Smooth muscle cell (in vitro differentiated cells): ENCODE measurements at regions not wholly inside any gene's neighbourhood (a gene's known extent, or its start where the extent isn't known, plus 50 kb on each side); places are given as distances from the start of the nearest gene placed in this dataset.

Experiments
- DNase-seq: peaks from one replicate; lab custom pipeline; 2025; ENCODE audit not compliant: unreplicated experiment; lab: John Stamatoyannopoulos, UW
- H2AFZ ChIP-seq: fragments of 200-600 bp; sonication (generic); 2 replicates; pipeline ENCODE4 v1.6.0; 2016; ENCODE audit warnings: antibody characterized with exemption, low read depth, mild to moderate bottlenecking
- H3F3A ChIP-seq: fragments of 200-600 bp; sonication (generic); 2 replicates; pipeline ENCODE4 v1.6.0; 2017; ENCODE audit warnings: antibody characterized with exemption, low read depth
- H3K27ac ChIP-seq: fragments of 200-600 bp; sonication (generic); 2 replicates; pipeline ENCODE4 v1.5.1; 2016; ENCODE audit warnings: low read depth, mild to moderate bottlenecking
- H3K27me3 ChIP-seq: fragments of 200-600 bp; sonication (generic); 2 replicates; pipeline ENCODE4 v1.6.1; 2016; ENCODE audit warnings: low read depth, mild to moderate bottlenecking
- H3K36me3 ChIP-seq: fragments of 200-600 bp; sonication (generic); 2 replicates; pipeline ENCODE4 v1.5.1; 2016; ENCODE audit warnings: low read depth
- H3K4me1 ChIP-seq: fragments of 200-600 bp; sonication (generic); 2 replicates; pipeline ENCODE4 v1.5.1; 2016; ENCODE audit warnings: low read depth
- H3K4me2 ChIP-seq: fragments of 200-600 bp; sonication (generic); 2 replicates; pipeline ENCODE4 v1.6.0; 2016; ENCODE audit warnings: mild to moderate bottlenecking
- H3K4me3 ChIP-seq: fragments of 200-600 bp; sonication (generic); 2 replicates; pipeline ENCODE4 v1.5.1; 2016; ENCODE audit warnings: mild to moderate bottlenecking
- H3K79me2 ChIP-seq: fragments of 200-600 bp; sonication (generic); 2 replicates; pipeline ENCODE4 v1.6.0; 2016; ENCODE audit warnings: low read depth, mild to moderate bottlenecking
- H3K9ac ChIP-seq: fragments of 200-600 bp; sonication (generic); 2 replicates; pipeline ENCODE4 v1.6.0; 2016; ENCODE audit warnings: low read depth
- H3K9me3 ChIP-seq: fragments of 200-600 bp; sonication (generic); replicated peaks from 2 replicates; pipeline ENCODE4 v1.5.1; 2016; ENCODE audit warnings: low read depth
- H4K20me1 ChIP-seq: fragments of 200-600 bp; sonication (generic); 2 replicates; pipeline ENCODE4 v1.6.0; 2016; ENCODE audit warnings: low read depth
- WGBS: methylation state at CpG from one replicate; pipeline ENCODE4 v1.1.7; 2016; ENCODE audit warnings: low lambda C conversion rate; 5-methylcytosine and 5-hydroxymethylcytosine counted together
- TF ChIP-seq, protein P1 (sequence below): fragments of 200-600 bp; sonication (generic); IDR thresholded peaks from 2 replicates; pipeline ENCODE4 v1.5.1; 2017; ENCODE audit warnings: borderline replicate concordance, mild to moderate bottlenecking, antibody characterized with exemption; ENCODE audit not compliant: insufficient read depth, poor library complexity, severe bottlenecking

DNA sequence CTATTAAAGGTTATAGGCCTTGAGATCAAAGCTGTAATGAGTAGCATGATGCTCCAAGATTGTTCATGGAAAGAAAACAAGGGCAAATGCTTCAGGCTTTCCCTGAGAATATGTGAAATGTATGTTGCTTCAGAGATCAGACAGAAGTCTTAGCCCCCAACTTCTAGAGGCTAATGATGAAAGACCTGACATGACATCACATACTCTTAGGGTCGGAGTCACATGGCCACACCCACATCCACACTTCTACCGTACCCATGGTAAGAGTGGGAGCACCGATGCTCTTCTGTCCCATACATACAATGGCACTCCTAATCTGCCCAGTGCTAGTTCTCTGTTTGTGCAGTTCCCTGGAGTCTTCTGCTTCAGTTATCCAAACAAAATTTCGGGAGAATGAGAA lies 111.9 kb upstream of the ACSL4 start:
- H3K4me3 ChIP-seq = no peak overlapping the region
- no peak overlapping the region for H3K27ac ChIP-seq
- H3K9ac ChIP-seq = no peak overlapping the region
- TF ChIP-seq, protein P1, sequence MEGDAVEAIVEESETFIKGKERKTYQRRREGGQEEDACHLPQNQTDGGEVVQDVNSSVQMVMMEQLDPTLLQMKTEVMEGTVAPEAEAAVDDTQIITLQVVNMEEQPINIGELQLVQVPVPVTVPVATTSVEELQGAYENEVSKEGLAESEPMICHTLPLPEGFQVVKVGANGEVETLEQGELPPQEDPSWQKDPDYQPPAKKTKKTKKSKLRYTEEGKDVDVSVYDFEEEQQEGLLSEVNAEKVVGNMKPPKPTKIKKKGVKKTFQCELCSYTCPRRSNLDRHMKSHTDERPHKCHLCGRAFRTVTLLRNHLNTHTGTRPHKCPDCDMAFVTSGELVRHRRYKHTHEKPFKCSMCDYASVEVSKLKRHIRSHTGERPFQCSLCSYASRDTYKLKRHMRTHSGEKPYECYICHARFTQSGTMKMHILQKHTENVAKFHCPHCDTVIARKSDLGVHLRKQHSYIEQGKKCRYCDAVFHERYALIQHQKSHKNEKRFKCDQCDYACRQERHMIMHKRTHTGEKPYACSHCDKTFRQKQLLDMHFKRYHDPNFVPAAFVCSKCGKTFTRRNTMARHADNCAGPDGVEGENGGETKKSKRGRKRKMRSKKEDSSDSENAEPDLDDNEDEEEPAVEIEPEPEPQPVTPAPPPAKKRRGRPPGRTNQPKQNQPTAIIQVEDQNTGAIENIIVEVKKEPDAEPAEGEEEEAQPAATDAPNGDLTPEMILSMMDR = no peak
- DNase-seq = no peak
- H3K4me2 ChIP-seq = no peak overlapping the region
- H3K9me3 ChIP-seq = no peaks in the 10 kb centered on the region
- no peaks in the 10 kb centered on the region for H3K36me3 ChIP-seq
- no peaks in the 10 kb centered on the region for H3K27me3 ChIP-seq
- H3K4me1 ChIP-seq = peaks cover 26% of the 10 kb centered on the region
- WGBS = 75% methylated on average over 4 of the region's 4 CpGs
- no peaks in the 10 kb centered on the region for H3K79me2 ChIP-seq
- H2AFZ ChIP-seq = no peak overlapping the region
- H4K20me1 ChIP-seq = no peaks in the 10 kb centered on the region
- H3F3A ChIP-seq = no peaks in the 10 kb centered on the region

DNA sequence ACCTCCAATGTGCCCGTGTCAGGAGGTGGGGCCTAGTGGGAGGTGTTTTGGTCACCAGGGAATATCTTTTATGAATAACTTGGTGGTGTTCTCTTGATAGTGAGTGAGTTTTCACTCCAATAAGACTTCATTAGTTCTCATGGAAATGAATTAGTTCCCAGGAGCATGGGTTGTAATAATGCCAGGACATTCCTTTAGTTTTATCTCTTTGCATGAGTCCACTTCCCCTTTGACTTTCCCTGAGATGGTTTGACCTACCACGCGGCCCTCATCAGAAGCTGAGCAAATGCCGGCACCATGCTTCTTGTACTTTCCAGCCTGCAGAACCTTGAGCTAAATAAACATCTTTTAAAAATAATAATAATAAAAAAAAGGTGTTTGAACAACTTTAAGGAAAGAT lies 112.9 kb upstream of the ACSL4 start:
- H3K27me3 ChIP-seq = no peaks in the 10 kb centered on the region
- no peaks in the 10 kb centered on the region for H4K20me1 ChIP-seq
- no peaks in the 10 kb centered on the region for H3K9me3 ChIP-seq
- no peaks in the 10 kb centered on the region for H3K79me2 ChIP-seq
- no peaks in the 10 kb centered on the region for H3K36me3 ChIP-seq
- TF ChIP-seq, protein P1 = no peak
- no peak overlapping the region for H2AFZ ChIP-seq
- DNase-seq = no peak
- H3K27ac ChIP-seq = no peak overlapping the region
- no peak overlapping the region for H3K4me2 ChIP-seq
- WGBS = 78% methylated on average over 4 of the region's 4 CpGs
- H3K9ac ChIP-seq = no peak overlapping the region
- H3F3A ChIP-seq = no peaks in the 10 kb centered on the region
- peaks cover 23% of the 10 kb centered on the region for H3K4me1 ChIP-seq
- H3K4me3 ChIP-seq = no peak overlapping the region

DNA sequence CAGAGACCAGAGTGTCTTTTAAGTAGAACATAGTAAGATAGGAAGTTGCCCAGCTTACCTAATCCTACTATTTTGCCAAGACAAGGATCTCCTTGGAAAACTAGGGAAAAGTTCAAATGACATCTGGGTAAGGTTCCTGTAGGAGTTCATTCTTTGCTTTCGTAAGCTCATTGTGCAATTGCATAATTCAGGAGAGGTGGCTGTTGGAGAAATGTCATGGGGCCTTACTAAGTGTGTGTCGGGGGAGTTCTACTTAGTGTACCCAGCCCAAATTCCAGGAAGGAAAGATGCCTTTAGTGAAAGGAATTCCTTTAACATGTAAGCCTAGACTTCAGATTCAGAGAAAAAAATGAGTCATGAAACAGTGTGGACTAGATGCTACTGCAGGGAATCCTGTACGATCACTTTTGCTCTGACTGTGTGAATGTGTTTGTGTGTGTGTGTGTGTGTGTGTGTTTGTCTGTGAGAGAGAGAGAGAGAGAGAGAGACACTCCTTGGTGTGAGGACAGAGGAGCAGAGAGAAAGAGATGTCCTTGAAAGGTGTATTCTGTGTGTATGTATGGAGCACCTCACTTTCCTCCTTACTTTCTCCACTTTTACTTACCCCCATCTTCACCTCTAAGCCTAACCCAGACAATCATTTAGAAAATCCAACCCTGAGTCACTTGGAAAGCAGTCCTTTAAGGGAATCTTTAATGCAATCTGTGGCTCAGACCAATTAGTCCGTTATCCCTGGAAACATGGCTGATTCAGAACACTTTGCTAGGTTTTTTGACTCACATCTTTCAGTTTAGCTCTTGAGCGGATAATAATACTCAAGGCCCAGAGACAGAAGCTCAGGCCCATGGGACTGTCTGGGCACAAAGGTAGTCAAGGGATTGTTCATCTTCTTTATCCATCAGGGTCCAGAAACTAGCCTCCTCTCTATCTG lies 114.5 kb upstream of the ACSL4 start:
- H2AFZ ChIP-seq = no peak overlapping the region
- TF ChIP-seq, protein P1 = no peak

More for the DNA sequence above, 114.5 kb upstream of the ACSL4 start:
- no peaks in the 10 kb centered on the region for H3K27me3 ChIP-seq
- H3K9ac ChIP-seq = no peak overlapping the region
- H3K9me3 ChIP-seq = no peaks in the 10 kb centered on the region
- 23% methylated on average over 5 of the region's 5 CpGs for WGBS
- H3K36me3 ChIP-seq = no peaks in the 10 kb centered on the region
- H3K27ac ChIP-seq = peak overlapping the region; percentile 81
- H3F3A ChIP-seq = no peaks in the 10 kb centered on the region
- no peaks in the 10 kb centered on the region for H3K79me2 ChIP-seq
- peaks cover 16% of the 10 kb centered on the region for H3K4me1 ChIP-seq
- no peak overlapping the region for H3K4me3 ChIP-seq
- DNase-seq = no peak
- no peaks in the 10 kb centered on the region for H4K20me1 ChIP-seq
- peak overlapping the region; percentile 64 for H3K4me2 ChIP-seq
